ENCODE measurements at regions not wholly inside any gene's neighbourhood (a gene's known extent, or its start where the extent isn't known, plus 50 kb on each side); places are given as distances from the start of the nearest gene placed in this dataset.
A peak's percentile ranks its signal among the peaks of the same experiment; 100 is the strongest.

DNA sequence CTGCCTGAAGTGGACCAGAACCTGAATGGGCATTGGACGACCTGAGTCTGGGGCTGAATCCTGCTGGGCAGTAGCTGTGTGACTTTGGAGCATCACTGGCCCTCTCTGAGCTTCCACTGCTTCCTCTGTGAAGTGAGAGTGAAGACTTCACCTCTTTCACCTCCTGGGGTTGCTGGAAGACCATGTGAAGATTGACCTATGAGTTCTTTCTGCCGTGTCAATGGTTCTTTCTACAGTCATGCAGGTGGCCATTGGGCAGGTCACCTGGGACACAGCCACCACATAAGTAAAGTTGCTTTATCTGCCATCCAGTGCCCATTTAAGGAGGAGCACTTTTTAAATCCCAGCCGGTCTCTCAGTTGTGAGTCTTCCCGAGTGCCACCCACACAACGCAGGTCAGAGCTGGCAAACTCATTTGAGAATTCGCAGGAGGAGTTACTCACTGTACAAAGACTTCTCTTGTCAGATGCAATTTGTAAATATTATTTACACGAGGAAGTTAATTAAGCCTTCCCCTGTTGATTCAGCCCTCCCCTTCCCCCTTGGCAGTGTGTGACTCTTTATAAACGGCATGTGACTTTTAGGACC lies 74.8 kb upstream of the TCL1B start:
- no peak for DNase-seq
- Mint-ChIP-seq H3K36me3 (no peaks in the 10 kb centered on the region), H3K4me1 (no peaks in the 10 kb centered on the region), H3K27ac (no peak overlapping the region), H3K9me3 (no peaks in the 10 kb centered on the region), H3K27me3 (peaks cover 39 to 45% of the 10 kb centered on the region in 2 donors), H3K4me3 (no peak overlapping the region)
- Histone ChIP-seq H3K27ac (ENCODE audit: low read length) (no peak overlapping the region), H3K27me3 (replicated peaks in 1 of 2; ENCODE audit: control insufficient read depth in 2 of 2, extremely low read depth in 1 of 2, insufficient read depth in 2 of 2, low read length in 1 of 2) (peaks cover 0 to 19% of the 10 kb centered on the region in 2 experiments), H3K36me3 (ENCODE audit: control insufficient read depth in 2 of 2, extremely low read depth in 1 of 2, insufficient read depth in 1 of 2, low read length in 1 of 2) (no peaks in the 10 kb centered on the region), H3K4me1 (ENCODE audit: control insufficient read depth in 1 of 2, extremely low read depth in 1 of 2, insufficient read depth in 2 of 2, low read length in 2 of 2) (no peaks in the 10 kb centered on the region), H3K4me3 (ENCODE audit: control insufficient read depth in 1 of 2, extremely low read depth in 1 of 2, low read length in 1 of 2) (no peak overlapping the region), H3K9me3 (no peaks in the 10 kb centered on the region)
- ChIA-PET CTCF (no interaction called here), POLR2A (no interaction called here)
- 75% methylated on average over 1 of the region's 8 CpGs for WGBS (ENCODE audit: insufficient coverage)
- no peak for ATAC-seq (replicated peaks in 1 of 4)

DNA sequence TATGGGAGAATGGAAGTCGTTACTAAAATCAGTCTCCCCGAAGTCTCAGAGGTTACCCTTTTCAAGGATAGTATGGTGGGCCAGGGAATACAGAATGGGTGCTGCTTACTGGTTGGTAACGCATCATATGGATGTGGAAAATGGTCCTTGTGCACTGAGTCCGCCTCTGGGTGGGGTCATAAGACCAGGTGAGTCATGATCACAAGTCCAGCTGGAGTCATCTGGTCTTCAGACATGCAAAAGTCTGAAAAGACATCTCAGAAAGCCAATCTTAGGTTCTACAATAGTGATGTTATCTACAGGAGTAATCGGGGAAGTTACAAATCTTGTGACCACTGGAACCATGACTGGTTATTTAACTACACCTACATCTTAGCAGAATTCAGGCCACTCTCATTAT lies 71.9 kb upstream of the TCL1B start:
- Mint-ChIP-seq H3K36me3 (no peaks in the 10 kb centered on the region), H3K27ac (no peak overlapping the region), H3K27me3 (peaks cover 33 to 37% of the 10 kb centered on the region in 2 donors), H3K4me1 (no peaks in the 10 kb centered on the region), H3K9me3 (no peaks in the 10 kb centered on the region), H3K4me3 (no peak overlapping the region)
- WGBS (ENCODE audit: insufficient coverage), result 71% methylated on average over 3 of the region's 5 CpGs
- ChIA-PET POLR2A (interaction anchor here in 1 of 2 donors (0.6 kb wide), 1 partner anchor 481 kb away, joined by 3 read pairs; no protein-coding TSS in a partner anchor), CTCF (no interaction called here)
- no peaks in the 10 kb centered on the region for H3K36me3 ChIP-seq (ENCODE audit: control insufficient read depth in 2 of 2, extremely low read depth in 1 of 2, insufficient read depth in 1 of 2, low read length in 1 of 2)
- H3K27me3 ChIP-seq (replicated peaks in 1 of 2; ENCODE audit: control insufficient read depth in 2 of 2, extremely low read depth in 1 of 2, insufficient read depth in 2 of 2, low read length in 1 of 2), result peaks cover 0 to 10% of the 10 kb centered on the region in 2 experiments
- DNase-seq, result no peak
- no peak overlapping the region for H3K27ac ChIP-seq (ENCODE audit: low read length)
- no peaks in the 10 kb centered on the region for H3K4me1 ChIP-seq (ENCODE audit: control insufficient read depth in 1 of 2, extremely low read depth in 1 of 2, insufficient read depth in 2 of 2, low read length in 2 of 2)
- H3K4me3 ChIP-seq (ENCODE audit: control insufficient read depth in 1 of 2, extremely low read depth in 1 of 2, low read length in 1 of 2), result no peak overlapping the region
- no peaks in the 10 kb centered on the region for H3K9me3 ChIP-seq
- ATAC-seq (replicated peaks in 1 of 4), result no peak

DNA sequence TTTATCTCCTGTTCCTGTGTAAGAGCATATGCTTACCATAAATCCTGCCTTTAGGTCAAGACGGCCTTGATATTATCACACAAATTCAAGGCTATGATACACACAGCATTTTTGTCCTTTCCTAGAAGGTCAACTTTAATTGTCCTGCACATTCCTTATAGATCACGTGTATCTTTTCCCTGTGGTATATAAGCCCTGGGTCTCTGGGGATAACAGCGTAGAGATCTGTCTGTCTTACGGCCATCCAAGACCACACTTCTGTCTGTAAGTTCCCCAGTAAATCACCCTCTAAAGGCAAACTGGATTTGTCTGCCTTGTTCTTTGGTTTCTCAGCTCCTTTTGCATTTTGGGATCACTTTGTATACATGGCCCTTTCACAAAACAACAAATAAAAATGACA lies 69.5 kb upstream of the TCL1B start:
- H3K36me3 ChIP-seq (ENCODE audit: control insufficient read depth in 2 of 2, extremely low read depth in 1 of 2, insufficient read depth in 1 of 2, low read length in 1 of 2), result no peaks in the 10 kb centered on the region
- no peak overlapping the region for H3K27ac ChIP-seq (ENCODE audit: low read length)
- H3K9me3 ChIP-seq, result no peaks in the 10 kb centered on the region
- peaks cover 0 to 5% (median 0%) of the 10 kb centered on the region in 3 donors for H3K4me1 Mint-ChIP-seq
- no peaks in the 10 kb centered on the region for H3K4me1 ChIP-seq (ENCODE audit: control insufficient read depth in 1 of 2, extremely low read depth in 1 of 2, insufficient read depth in 2 of 2, low read length in 2 of 2)
- no peak overlapping the region for H3K4me3 Mint-ChIP-seq
- H3K27me3 ChIP-seq (replicated peaks in 1 of 2; ENCODE audit: control insufficient read depth in 2 of 2, extremely low read depth in 1 of 2, insufficient read depth in 2 of 2, low read length in 1 of 2), result peaks cover 0 to 11% of the 10 kb centered on the region in 2 experiments
- peaks cover 32 to 44% of the 10 kb centered on the region in 2 donors for H3K27me3 Mint-ChIP-seq
- ChIA-PET POLR2A (no interaction called here), CTCF (no interaction called here)
- no peak overlapping the region for H3K27ac Mint-ChIP-seq
- H3K9me3 Mint-ChIP-seq, result no peaks in the 10 kb centered on the region
- DNase-seq (no peak), ATAC-seq (replicated peaks in 1 of 4) (no peak)
- no peak overlapping the region for H3K4me3 ChIP-seq (ENCODE audit: control insufficient read depth in 1 of 2, extremely low read depth in 1 of 2, low read length in 1 of 2)
- WGBS (ENCODE audit: insufficient coverage), result no CpG with 5 or more reads among the region's 4 CpGs
- no peaks in the 10 kb centered on the region for H3K36me3 Mint-ChIP-seq

DNA sequence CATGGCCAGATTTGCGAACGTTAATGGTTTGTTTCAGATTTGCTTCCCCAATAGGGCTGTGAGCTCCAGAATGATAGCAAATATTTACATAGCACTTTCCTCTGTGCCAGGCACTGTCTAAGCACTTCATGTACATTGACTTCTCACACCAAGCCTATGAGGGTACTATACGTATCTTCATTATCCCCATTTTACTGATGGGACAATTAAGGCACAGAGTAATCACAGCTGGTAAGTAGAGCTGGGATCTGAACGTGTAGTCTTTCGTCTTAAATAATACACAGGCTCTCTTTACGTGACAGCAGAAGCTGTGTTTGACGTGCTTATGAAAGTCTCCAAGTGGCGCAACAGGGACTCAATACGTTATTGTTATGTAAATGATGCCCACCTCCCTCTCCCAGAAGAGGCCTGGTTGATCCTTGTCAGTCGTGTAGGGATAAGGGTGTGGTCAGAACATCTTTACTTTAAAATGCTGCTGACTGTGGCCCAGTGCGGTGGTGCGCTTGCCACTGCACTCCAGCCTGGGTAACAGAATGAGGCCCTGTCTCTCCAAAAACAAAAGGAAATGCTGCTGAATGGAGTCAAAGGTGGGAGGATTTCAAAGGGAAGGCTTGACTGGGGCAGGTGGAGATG lies 66.3 kb upstream of the TCL1B start:
- CTCF ChIA-PET, result interaction anchor here in 1 of 2 donors (0.6 kb wide), 1 partner anchor 613 kb away, joined by 3 read pairs; no protein-coding TSS in a partner anchor
- ATAC-seq (replicated peaks in 1 of 4) (no peak), DNase-seq (no peak)
- H3K36me3 ChIP-seq (ENCODE audit: control insufficient read depth in 2 of 2, extremely low read depth in 1 of 2, insufficient read depth in 1 of 2, low read length in 1 of 2), result no peaks in the 10 kb centered on the region
- H3K27me3 Mint-ChIP-seq, result peaks cover 18 to 32% of the 10 kb centered on the region in 2 donors
- no peaks in the 10 kb centered on the region for H3K4me1 ChIP-seq (ENCODE audit: control insufficient read depth in 1 of 2, extremely low read depth in 1 of 2, insufficient read depth in 2 of 2, low read length in 2 of 2)
- H3K27ac Mint-ChIP-seq, result peak overlapping the region in 1 of 2 donors; percentile 46
- H3K4me3 ChIP-seq (ENCODE audit: control insufficient read depth in 1 of 2, extremely low read depth in 1 of 2, low read length in 1 of 2), result no peak overlapping the region
- H3K36me3 Mint-ChIP-seq, result no peaks in the 10 kb centered on the region
- H3K9me3 Mint-ChIP-seq, result peaks cover 0 to 3% (median 3%) of the 10 kb centered on the region in 3 donors
- peak overlapping the region in 2 of 3 donors; percentile 9 to 39 for H3K4me3 Mint-ChIP-seq
- H3K27me3 ChIP-seq (replicated peaks in 1 of 2; ENCODE audit: control insufficient read depth in 2 of 2, extremely low read depth in 1 of 2, insufficient read depth in 2 of 2, low read length in 1 of 2), result peaks cover 0 to 11% of the 10 kb centered on the region in 2 experiments
- peaks cover 0 to 5% (median 0%) of the 10 kb centered on the region in 3 donors for H3K4me1 Mint-ChIP-seq
- no peaks in the 10 kb centered on the region for H3K9me3 ChIP-seq
- H3K27ac ChIP-seq (ENCODE audit: low read length), result no peak overlapping the region
- WGBS (ENCODE audit: insufficient coverage), result 96% methylated on average over 4 of the region's 12 CpGs
- POLR2A ChIA-PET, result no interaction called here

DNA sequence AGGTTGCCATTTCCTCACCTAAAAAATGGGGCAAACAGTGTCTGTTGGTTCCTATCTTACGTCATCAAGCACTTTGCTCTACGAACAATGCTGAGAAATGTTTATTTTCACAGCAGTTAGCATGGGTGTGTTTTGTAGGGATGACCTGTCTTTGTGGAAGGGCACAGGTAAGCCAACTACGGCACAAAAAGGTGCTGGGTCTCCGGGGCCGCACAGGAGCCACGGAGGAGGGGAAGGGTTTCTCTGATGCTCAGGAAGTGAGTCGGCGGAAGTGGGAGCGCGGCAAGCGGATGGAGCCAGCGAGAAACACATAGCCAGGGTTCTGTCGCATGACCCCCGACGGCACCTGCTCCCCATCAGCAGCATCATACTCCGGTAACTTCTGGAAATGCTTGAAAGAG lies 65.6 kb upstream of the TCL1B start:
- Histone ChIP-seq H3K36me3 (ENCODE audit: control insufficient read depth in 2 of 2, extremely low read depth in 1 of 2, insufficient read depth in 1 of 2, low read length in 1 of 2) (no peaks in the 10 kb centered on the region), H3K9me3 (no peaks in the 10 kb centered on the region), H3K4me1 (ENCODE audit: control insufficient read depth in 1 of 2, extremely low read depth in 1 of 2, insufficient read depth in 2 of 2, low read length in 2 of 2) (no peaks in the 10 kb centered on the region), H3K27ac (ENCODE audit: low read length) (no peak overlapping the region), H3K27me3 (replicated peaks in 1 of 2; ENCODE audit: control insufficient read depth in 2 of 2, extremely low read depth in 1 of 2, insufficient read depth in 2 of 2, low read length in 1 of 2) (peaks cover 0 to 11% of the 10 kb centered on the region in 2 experiments), H3K4me3 (ENCODE audit: control insufficient read depth in 1 of 2, extremely low read depth in 1 of 2, low read length in 1 of 2) (peak overlapping the region in 1 of 2 donors; percentile 44)
- peak in 1 of 4 experiments; percentile 52 for ATAC-seq (replicated peaks in 1 of 4)
- H3K36me3 Mint-ChIP-seq, result no peaks in the 10 kb centered on the region
- DNase-seq, result peak in 13 of 35 experiments; percentile 1 to 70 (median 16)
- H3K27ac Mint-ChIP-seq, result peak overlapping the region; percentile 28 to 81
- peaks cover 20 to 31% of the 10 kb centered on the region in 2 donors for H3K27me3 Mint-ChIP-seq
- peaks cover 0 to 5% (median 0%) of the 10 kb centered on the region in 3 donors for H3K4me1 Mint-ChIP-seq
- 72% methylated on average over 13 of the region's 16 CpGs for WGBS (ENCODE audit: insufficient coverage)
- H3K4me3 Mint-ChIP-seq, result peak overlapping the region; percentile 60 to 83 (median 62)
- CTCF ChIA-PET, result no interaction called here
- POLR2A ChIA-PET, result no interaction called here
- H3K9me3 Mint-ChIP-seq, result peaks cover 0 to 3% (median 3%) of the 10 kb centered on the region in 3 donors

DNA sequence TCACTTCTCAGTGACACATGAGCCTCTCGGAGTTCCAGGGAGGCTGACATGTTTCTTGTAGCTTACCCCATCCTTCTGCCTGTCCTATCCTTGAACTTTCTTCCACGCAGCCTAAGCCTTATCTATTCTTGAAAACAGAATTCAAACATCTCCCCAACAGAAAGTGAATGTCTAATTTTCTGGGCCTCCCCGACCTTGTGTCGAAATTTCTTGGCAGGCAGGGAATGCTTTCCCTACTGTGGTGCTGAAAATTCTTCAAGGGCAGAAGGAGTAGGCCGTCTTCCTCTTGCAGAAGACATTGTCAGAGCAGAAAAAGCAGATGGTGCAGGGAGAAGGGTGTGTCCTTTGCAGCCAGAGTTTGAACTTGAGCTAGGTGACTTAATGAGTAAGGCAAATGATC lies 63.0 kb upstream of the TCL1B start:
- WGBS (ENCODE audit: insufficient coverage), result 71% methylated on average over 3 of the region's 5 CpGs
- no peak for ATAC-seq (replicated peaks in 1 of 4)
- no peaks in the 10 kb centered on the region for H3K36me3 ChIP-seq (ENCODE audit: control insufficient read depth in 2 of 2, extremely low read depth in 1 of 2, insufficient read depth in 1 of 2, low read length in 1 of 2)
- H3K4me1 ChIP-seq (ENCODE audit: control insufficient read depth in 1 of 2, extremely low read depth in 1 of 2, insufficient read depth in 2 of 2, low read length in 2 of 2), result no peaks in the 10 kb centered on the region
- no peak for DNase-seq
- Mint-ChIP-seq H3K27me3 (peaks cover 20 to 36% of the 10 kb centered on the region in 2 donors), H3K27ac (no peak overlapping the region), H3K9me3 (peaks cover 0 to 3% (median 3%) of the 10 kb centered on the region in 3 donors), H3K4me3 (no peak overlapping the region), H3K4me1 (peaks cover 0 to 5% (median 0%) of the 10 kb centered on the region in 3 donors), H3K36me3 (no peaks in the 10 kb centered on the region)
- H3K27me3 ChIP-seq (replicated peaks in 1 of 2; ENCODE audit: control insufficient read depth in 2 of 2, extremely low read depth in 1 of 2, insufficient read depth in 2 of 2, low read length in 1 of 2), result peaks cover 0 to 14% of the 10 kb centered on the region in 2 experiments
- H3K9me3 ChIP-seq, result no peaks in the 10 kb centered on the region
- ChIA-PET POLR2A (interaction anchor here in 1 of 2 donors (0.6 kb wide), 1 partner anchor 17 kb away, joined by 4 read pairs; no protein-coding TSS in a partner anchor), CTCF (interaction anchor here in 1 of 2 donors (0.7 kb wide), 1 partner anchor 1250 kb away, joined by 5 read pairs; no protein-coding TSS in a partner anchor)
- H3K27ac ChIP-seq (ENCODE audit: low read length), result no peak overlapping the region
- no peak overlapping the region for H3K4me3 ChIP-seq (ENCODE audit: control insufficient read depth in 1 of 2, extremely low read depth in 1 of 2, low read length in 1 of 2)
